ENCODE measurements at regions not wholly inside any gene's neighbourhood (a gene's known extent, or its start where the extent isn't known, plus 50 kb on each side); places are given as distances from the start of the nearest gene placed in this dataset.
"Not testable (repeated sequence)": the region's sequence is repeated elsewhere in the genome, so short reads cannot be mapped to it uniquely, and the experiment has no call there.

GRCh38 chr14:30020687-30021086, 93.0 kb upstream of the PRKD1 start:
- ChIA-PET POLR2A (ENCODE audit: low non-redundant PET) (no interaction called here), CTCF (no interaction called here)
- H3K9me3 ChIP-seq (ENCODE audit: low read depth, low read length, poor library complexity, severe bottlenecking), result no peaks in the 10 kb centered on the region
- no peak overlapping the region for H3K27ac ChIP-seq (ENCODE audit: low read depth, low read length, poor library complexity, severe bottlenecking)
- H3K4me3 ChIP-seq (ENCODE audit: low read depth, low read length, poor library complexity, severe bottlenecking), result no peak overlapping the region
- H3K36me3 ChIP-seq (ENCODE audit: insufficient read depth, low read length, poor library complexity, severe bottlenecking), result no peaks in the 10 kb centered on the region
- BruUV-seq (replicated peaks), result no TSS peak
- no peaks in the 10 kb centered on the region for H3K4me1 ChIP-seq (ENCODE audit: insufficient read depth, low read length, poor library complexity, severe bottlenecking)
- no peak for TF ChIP-seq CTCF (conservative IDR thresholded peaks at IDR 0.05; ENCODE audit: low read depth, low read length)
- no peak for TF ChIP-seq EZH2 (IDR thresholded peaks at IDR 0.05; ENCODE audit: borderline replicate concordance, low read depth, low read length, poor library complexity, severe bottlenecking)
- intact Hi-C loops (cut with micrococcal nuclease; ENCODE audit: unreplicated experiment), result no loop called here
- no peaks in the 10 kb centered on the region for H3K27me3 ChIP-seq (replicated peaks; ENCODE audit: insufficient read depth, low read depth, low read length, poor library complexity)
- DNase-seq (ENCODE audit: low spot score), result no peak

- H3K4me3 ChIP-seq (ENCODE audit: low read depth, low read length, poor library complexity, severe bottlenecking); CTCF ChIA-PET; H3K27me3 ChIP-seq (replicated peaks; ENCODE audit: insufficient read depth, low read depth, low read length, poor library complexity); BruUV-seq (replicated peaks); H3K36me3 ChIP-seq (ENCODE audit: insufficient read depth, low read length, poor library complexity, severe bottlenecking); H3K4me1 ChIP-seq (ENCODE audit: insufficient read depth, low read length, poor library complexity, severe bottlenecking); H3K9me3 ChIP-seq (ENCODE audit: low read depth, low read length, poor library complexity, severe bottlenecking); intact Hi-C loops (cut with micrococcal nuclease; ENCODE audit: unreplicated experiment); H3K27ac ChIP-seq (ENCODE audit: low read depth, low read length, poor library complexity, severe bottlenecking); POLR2A ChIA-PET (ENCODE audit: low non-redundant PET); DNase-seq (ENCODE audit: low spot score): not testable (repeated sequence)
Observed at GRCh38 chr14:30023350-30023749, 95.7 kb upstream of the PRKD1 start.

- Histone ChIP-seq H3K9me3 (ENCODE audit: low read depth, low read length, poor library complexity, severe bottlenecking) (no peaks in the 10 kb centered on the region), H3K4me1 (ENCODE audit: insufficient read depth, low read length, poor library complexity, severe bottlenecking) (no peaks in the 10 kb centered on the region), H3K27ac (ENCODE audit: low read depth, low read length, poor library complexity, severe bottlenecking) (no peak overlapping the region), H3K4me3 (ENCODE audit: low read depth, low read length, poor library complexity, severe bottlenecking) (no peak overlapping the region), H3K27me3 (replicated peaks; ENCODE audit: insufficient read depth, low read depth, low read length, poor library complexity) (peaks cover 4% of the 10 kb centered on the region), H3K36me3 (ENCODE audit: insufficient read depth, low read length, poor library complexity, severe bottlenecking) (no peaks in the 10 kb centered on the region)
- DNase-seq (ENCODE audit: low spot score), result no peak
- no peak for TF ChIP-seq CTCF (conservative IDR thresholded peaks at IDR 0.05; ENCODE audit: low read depth, low read length)
- TF ChIP-seq EZH2 (IDR thresholded peaks at IDR 0.05; ENCODE audit: borderline replicate concordance, low read depth, low read length, poor library complexity, severe bottlenecking), result no peak
- POLR2A ChIA-PET (ENCODE audit: low non-redundant PET), result no interaction called here
- intact Hi-C loops (cut with micrococcal nuclease; ENCODE audit: unreplicated experiment), result no loop called here
- CTCF ChIA-PET, result no interaction called here
- no TSS peak for BruUV-seq (replicated peaks)
Observed at GRCh38 chr14:30034152-30034551, 106.5 kb upstream of the PRKD1 start.

- no peak overlapping the region for H3K27ac ChIP-seq (ENCODE audit: low read depth, low read length, poor library complexity, severe bottlenecking)
Observed at GRCh38 chr14:30035361-30035760, 107.7 kb upstream of the PRKD1 start.

More at GRCh38 chr14:30035361-30035760, 107.7 kb upstream of the PRKD1 start:
- no peaks in the 10 kb centered on the region for H3K4me1 ChIP-seq (ENCODE audit: insufficient read depth, low read length, poor library complexity, severe bottlenecking)
- POLR2A ChIA-PET (ENCODE audit: low non-redundant PET), result no interaction called here
- DNase-seq (ENCODE audit: low spot score), result no peak
- no TSS peak for BruUV-seq (replicated peaks)
- CTCF ChIA-PET, result no interaction called here
- H3K9me3 ChIP-seq (ENCODE audit: low read depth, low read length, poor library complexity, severe bottlenecking), result no peaks in the 10 kb centered on the region
- no peaks in the 10 kb centered on the region for H3K36me3 ChIP-seq (ENCODE audit: insufficient read depth, low read length, poor library complexity, severe bottlenecking)
- H3K27me3 ChIP-seq (replicated peaks; ENCODE audit: insufficient read depth, low read depth, low read length, poor library complexity), result peaks cover 4% of the 10 kb centered on the region
- TF ChIP-seq CTCF (conservative IDR thresholded peaks at IDR 0.05; ENCODE audit: low read depth, low read length) (no peak), EZH2 (IDR thresholded peaks at IDR 0.05; ENCODE audit: borderline replicate concordance, low read depth, low read length, poor library complexity, severe bottlenecking) (no peak)
- intact Hi-C loops (cut with micrococcal nuclease; ENCODE audit: unreplicated experiment), result no loop called here
- no peak overlapping the region for H3K4me3 ChIP-seq (ENCODE audit: low read depth, low read length, poor library complexity, severe bottlenecking)
